Neural progenitor cell (in vitro differentiated cells): ENCODE measurements at regions not wholly inside any gene's neighbourhood (a gene's known extent, or its start where the extent isn't known, plus 50 kb on each side); places are given as distances from the start of the nearest gene placed in this dataset.

Experiments used
- EZH2 ChIP-seq: fragments of 200-600 bp; sonication (generic); IDR thresholded peaks from 2 replicates; pipeline ENCODE4 v1.6.1; 2017; ENCODE audit warnings: antibody characterized with exemption, mild to moderate bottlenecking, moderate library complexity
- EZH2phosphoT487 ChIP-seq: fragments of 200-600 bp; sonication (generic); IDR thresholded peaks from 2 replicates; pipeline ENCODE4 v1.6.1; 2017; ENCODE audit warnings: antibody characterized with exemption
- TF ChIP-seq, protein P1 (sequence below): fragments of 200-600 bp; sonication (generic); IDR thresholded peaks from 2 replicates; pipeline ENCODE4 v1.5.1; 2017; ENCODE audit warnings: antibody characterized with exemption, mild to moderate bottlenecking

DNA sequence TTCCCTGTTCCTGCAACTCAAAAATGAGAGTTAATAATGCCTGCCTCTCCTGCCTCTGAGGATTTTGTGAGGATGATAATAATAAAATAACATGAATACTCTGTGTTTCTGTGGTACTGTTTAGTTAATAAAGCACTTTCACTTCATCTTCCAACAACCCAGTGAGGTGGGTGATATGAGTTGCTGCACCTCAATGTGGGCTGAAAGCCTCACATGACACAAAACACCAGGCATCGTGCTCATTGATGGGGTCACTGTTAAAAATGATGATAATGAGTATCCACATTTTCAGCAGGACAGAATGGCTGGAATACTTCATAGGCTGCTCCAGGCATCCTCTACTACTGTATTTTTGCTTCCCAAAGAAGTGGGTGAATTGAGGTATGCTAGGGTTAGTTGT, 222.8 kb upstream of the NRP1 start:
- TF ChIP-seq, protein P1, sequence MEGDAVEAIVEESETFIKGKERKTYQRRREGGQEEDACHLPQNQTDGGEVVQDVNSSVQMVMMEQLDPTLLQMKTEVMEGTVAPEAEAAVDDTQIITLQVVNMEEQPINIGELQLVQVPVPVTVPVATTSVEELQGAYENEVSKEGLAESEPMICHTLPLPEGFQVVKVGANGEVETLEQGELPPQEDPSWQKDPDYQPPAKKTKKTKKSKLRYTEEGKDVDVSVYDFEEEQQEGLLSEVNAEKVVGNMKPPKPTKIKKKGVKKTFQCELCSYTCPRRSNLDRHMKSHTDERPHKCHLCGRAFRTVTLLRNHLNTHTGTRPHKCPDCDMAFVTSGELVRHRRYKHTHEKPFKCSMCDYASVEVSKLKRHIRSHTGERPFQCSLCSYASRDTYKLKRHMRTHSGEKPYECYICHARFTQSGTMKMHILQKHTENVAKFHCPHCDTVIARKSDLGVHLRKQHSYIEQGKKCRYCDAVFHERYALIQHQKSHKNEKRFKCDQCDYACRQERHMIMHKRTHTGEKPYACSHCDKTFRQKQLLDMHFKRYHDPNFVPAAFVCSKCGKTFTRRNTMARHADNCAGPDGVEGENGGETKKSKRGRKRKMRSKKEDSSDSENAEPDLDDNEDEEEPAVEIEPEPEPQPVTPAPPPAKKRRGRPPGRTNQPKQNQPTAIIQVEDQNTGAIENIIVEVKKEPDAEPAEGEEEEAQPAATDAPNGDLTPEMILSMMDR: no peak
- TF ChIP-seq EZH2 (no peak), EZH2phosphoT487 (no peak)
